SK-N-MC (cell line): ENCODE measurements at regions not wholly inside any gene's neighbourhood (a gene's known extent, or its start where the extent isn't known, plus 50 kb on each side); places are given as distances from the start of the nearest gene placed in this dataset.

Experiments
- EZH2 ChIP-seq: fragments of 200-600 bp; sonication (generic); IDR thresholded peaks from one replicate; pipeline ENCODE4 v1.6.1; 2017; ENCODE audit warnings: antibody characterized with exemption
- FOXP2 ChIP-seq: optimal IDR thresholded peaks from 2 replicates; pipeline ENCODE3; 2011; ENCODE audit warnings: mild to moderate bottlenecking, moderate library complexity; ENCODE audit not compliant: insufficient read depth; ENCODE audit errors: extremely low read length, control extremely low read depth
- POLR2AphosphoS5 ChIP-seq: IDR thresholded peaks from 2 replicates; pipeline ENCODE4 v1.6.1; 2012; ENCODE audit warnings: mild to moderate bottlenecking, low read depth, low read length, borderline replicate concordance

GRCh38 chr3:193871220-193871485, 264.8 kb upstream of the HES1 start:
- no peak for TF ChIP-seq EZH2
- TF ChIP-seq POLR2AphosphoS5: no peak
- no peak for TF ChIP-seq FOXP2
